ENCODE measurements at regions not wholly inside any gene's neighbourhood (a gene's known extent, or its start where the extent isn't known, plus 50 kb on each side); places are given as distances from the start of the nearest gene placed in this dataset.
"Not testable (repeated sequence)": the region's sequence is repeated elsewhere in the genome, so short reads cannot be mapped to it uniquely, and the experiment has no call there.

- Histone ChIP-seq H3K27me3 (no peaks in the 10 kb centered on the region), H3K4me3 (no peak overlapping the region), H3K27ac (no peak overlapping the region), H3K4me1 (no peaks in the 10 kb centered on the region), H3K36me3 (no peaks in the 10 kb centered on the region), H3K9me3 (no peaks in the 10 kb centered on the region)
- no peak for DNase-seq (ENCODE audit: low spot score in 2 of 2)
- TF ChIP-seq CTCF (IDR thresholded peaks at IDR 0.05): no peak
- intact Hi-C loops (cut with DNase I): no loop called here
These were observed 68.7 kb upstream of the KRAS start for GRCh38 chr12:25319233-25319984.

- no peak for TF ChIP-seq CTCF (IDR thresholded peaks at IDR 0.05)
- no peaks in the 10 kb centered on the region for H3K36me3 ChIP-seq
- H3K9me3 ChIP-seq: no peaks in the 10 kb centered on the region
- no peak overlapping the region for H3K4me3 ChIP-seq
- H3K27ac ChIP-seq: no peak overlapping the region
- DNase-seq (ENCODE audit: low spot score in 2 of 2): no peak
- intact Hi-C loops (cut with DNase I): no loop called here
- no peaks in the 10 kb centered on the region for H3K4me1 ChIP-seq
- H3K27me3 ChIP-seq: no peaks in the 10 kb centered on the region
These were observed 66.8 kb upstream of the KRAS start for GRCh38 chr12:25317553-25317952.

- no peak overlapping the region for H3K4me3 ChIP-seq
- intact Hi-C loops (cut with DNase I): no loop called here
- no peak overlapping the region for H3K27ac ChIP-seq
- no peaks in the 10 kb centered on the region for H3K9me3 ChIP-seq
- no peaks in the 10 kb centered on the region for H3K27me3 ChIP-seq
- no peak for DNase-seq (ENCODE audit: low spot score in 2 of 2)
- no peaks in the 10 kb centered on the region for H3K36me3 ChIP-seq
- no peak for TF ChIP-seq CTCF (IDR thresholded peaks at IDR 0.05)
- H3K4me1 ChIP-seq: no peaks in the 10 kb centered on the region
These were observed 64.7 kb upstream of the KRAS start for GRCh38 chr12:25315388-25315787.

- intact Hi-C loops (cut with DNase I): not testable (repeated sequence)
These were observed 62.7 kb upstream of the KRAS start for GRCh38 chr12:25313266-25313990.

GRCh38 chr12:25311506-25311905 lies 60.8 kb upstream of the KRAS start:
- Histone ChIP-seq H3K27ac (no peak overlapping the region), H3K4me3 (no peak overlapping the region), H3K4me1 (no peaks in the 10 kb centered on the region), H3K9me3 (no peaks in the 10 kb centered on the region), H3K27me3 (no peaks in the 10 kb centered on the region), H3K36me3 (no peaks in the 10 kb centered on the region)
- DNase-seq (ENCODE audit: low spot score in 2 of 2): no peak
- intact Hi-C loops (cut with DNase I): no loop called here
- TF ChIP-seq CTCF (IDR thresholded peaks at IDR 0.05): no peak

More at GRCh38 chr12:25313266-25313990, 62.7 kb upstream of the KRAS start:
- H3K4me1 ChIP-seq; H3K4me3 ChIP-seq; H3K27me3 ChIP-seq; H3K27ac ChIP-seq; H3K9me3 ChIP-seq; H3K36me3 ChIP-seq; DNase-seq (ENCODE audit: low spot score in 2 of 2): not testable (repeated sequence)

- intact Hi-C loops (cut with DNase I); H3K27me3 ChIP-seq; H3K9me3 ChIP-seq: not testable (repeated sequence)
These were observed 59.3 kb upstream of the KRAS start for GRCh38 chr12:25310071-25310470.

More at GRCh38 chr12:25310071-25310470, 59.3 kb upstream of the KRAS start:
- H3K27ac ChIP-seq; H3K36me3 ChIP-seq; H3K4me3 ChIP-seq; DNase-seq (ENCODE audit: low spot score in 2 of 2); H3K4me1 ChIP-seq: not testable (repeated sequence)
